Caco-2 (cell line): ENCODE measurements at regions not wholly inside any gene's neighbourhood (a gene's known extent, or its start where the extent isn't known, plus 50 kb on each side); places are given as distances from the start of the nearest gene placed in this dataset.

Experiments
- BruUV-seq: library from RNA; stranded (reverse); fragments of 400-500 nt; replicated peaks from 2 replicates; lab custom pipeline; 2021; lab: Mats Ljungman, UMichigan
- CTCF ChIA-PET: fragments of 300-600 bp; sonication (Branson Sonifier 250); formaldehyde crosslinking; loops from one replicate; lab custom pipeline; 2022; ENCODE audit warnings: antibody characterized with exemption; lab: Charles Lee
- POLR2A ChIA-PET: fragments of 300-600 bp; sonication (Branson Sonifier 250); formaldehyde crosslinking; loops from one replicate; lab custom pipeline; 2022; ENCODE audit warnings: antibody characterized with exemption; lab: Charles Lee
- DNase-seq, 2 experiments: peaks; one replicate each; pipeline versions ENCODE4 v3.0.0 to v3.0.0-alpha.2; 2020 to 2022
- H3K27me3 ChIP-seq: replicated peaks from 2 replicates; pipeline ENCODE4 v1.6.0; 2011; ENCODE audit warnings: low read length; ENCODE audit not compliant: control insufficient read depth, insufficient read depth
- H3K36me3 ChIP-seq: 2 replicates; pipeline ENCODE4 v1.5.1; 2011; ENCODE audit warnings: low read length; ENCODE audit not compliant: control insufficient read depth, insufficient read depth
- H3K4me1 ChIP-seq: fragments of 250-450 bp; sonication (Bioruptor Pico); 2 replicates; pipeline ENCODE4 v1.5.1; 2020; ENCODE audit warnings: mild to moderate bottlenecking
- H3K4me3 ChIP-seq: 2 replicates; pipeline ENCODE4 v1.5.1; 2011; ENCODE audit warnings: low read depth, mild to moderate bottlenecking, control low read depth, low read length
- H3K9me3 ChIP-seq: fragments of 250-450 bp; sonication (Bioruptor Pico); 2 replicates; pipeline ENCODE4 v1.5.1; 2020; ENCODE audit warnings: mild to moderate bottlenecking, moderate library complexity
- H3K27ac Mint-ChIP-seq: one replicate; pipeline ENCODE4 v1.8.0; 2022; ENCODE audit warnings: mixed read lengths; ENCODE audit not compliant: unreplicated experiment
- H3K27me3 Mint-ChIP-seq: one replicate; pipeline ENCODE4 v1.8.0; 2022; ENCODE audit warnings: mixed read lengths; ENCODE audit not compliant: insufficient read depth, unreplicated experiment
- H3K36me3 Mint-ChIP-seq: one replicate; pipeline ENCODE4 v1.8.0; 2022; ENCODE audit warnings: mild to moderate bottlenecking, mixed read lengths; ENCODE audit not compliant: insufficient read depth, unreplicated experiment
- H3K4me1 Mint-ChIP-seq: one replicate; pipeline ENCODE4 v1.8.0; 2022; ENCODE audit warnings: low read depth, mixed read lengths; ENCODE audit not compliant: unreplicated experiment
- H3K4me3 Mint-ChIP-seq: one replicate; pipeline ENCODE4 v1.8.0; 2022; ENCODE audit warnings: mild to moderate bottlenecking, moderate library complexity, mixed read lengths; ENCODE audit not compliant: unreplicated experiment
- H3K9me3 Mint-ChIP-seq: one replicate; pipeline ENCODE4 v1.8.0; 2022; ENCODE audit warnings: mixed read lengths; ENCODE audit not compliant: unreplicated experiment
- CTCF ChIP-seq, 2 experiments: fragments of 200-600 bp in 1 of 2; IDR thresholded peaks; 1 replicate in 1 of 2; 2 replicates in 1 of 2; pipeline versions ENCODE4 v1.5.1 to v1.8.0; 2011 to 2022; ENCODE audit warnings: antibody characterized with exemption in 1 of 2, control low read depth in 1 of 2, inconsistent platforms in 1 of 2, low read depth in 1 of 2, low read length in 1 of 2, mild to moderate bottlenecking in 1 of 2, moderate library complexity in 1 of 2; ENCODE audit not compliant: insufficient read depth in 1 of 2, severe bottlenecking in 1 of 2, unreplicated experiment in 1 of 2
- intact Hi-C: fragments of 100-400 bp; cut with micrococcal nuclease; formaldehyde crosslinking; loops from one replicate; pipeline ENCODE4 v1.10.0; 2022; ENCODE audit not compliant: unreplicated experiment

- H3K4me1 Mint-ChIP-seq, result peaks cover 2% of the 10 kb centered on the region
- POLR2A ChIA-PET, result no interaction called here
- intact Hi-C loops, result no loop called here
These were observed 74.1 kb upstream of the PREP start for GRCh38 chr6:105476978-105477377.

GRCh38 chr6:105474234-105474633, 71.4 kb upstream of the PREP start:
- Mint-ChIP-seq H3K27ac (no peak overlapping the region), H3K27me3 (no peaks in the 10 kb centered on the region)
- intact Hi-C loops, result loop anchor here (5.0 kb wide), 1 partner anchor 42 kb away; no protein-coding TSS in a partner anchor

More at GRCh38 chr6:105476978-105477377, 74.1 kb upstream of the PREP start:
- no peaks in the 10 kb centered on the region for H3K27me3 ChIP-seq
- Mint-ChIP-seq H3K4me3 (no peak overlapping the region), H3K27me3 (no peaks in the 10 kb centered on the region), H3K9me3 (peaks cover 12% of the 10 kb centered on the region), H3K27ac (no peak overlapping the region), H3K36me3 (no peaks in the 10 kb centered on the region)
- peaks cover 7% of the 10 kb centered on the region for H3K9me3 ChIP-seq
- CTCF ChIA-PET, result no interaction called here
- no peak overlapping the region for H3K4me3 ChIP-seq
- BruUV-seq, result no TSS peak
- TF ChIP-seq CTCF (IDR thresholded peaks at IDR 0.05; ENCODE audit: insufficient read depth in 1 of 2, low read depth in 1 of 2, low read length in 1 of 2, severe bottlenecking in 1 of 2, unreplicated experiment in 1 of 2), result no peak
- no peak for DNase-seq
- no peaks in the 10 kb centered on the region for H3K36me3 ChIP-seq
- H3K4me1 ChIP-seq, result no peaks in the 10 kb centered on the region

GRCh38 chr6:105469946-105470345, 67.1 kb upstream of the PREP start:
- H3K36me3 Mint-ChIP-seq, result no peaks in the 10 kb centered on the region
- POLR2A ChIA-PET, result no interaction called here
- DNase-seq, result peak; percentile 45 to 61

More at GRCh38 chr6:105474234-105474633, 71.4 kb upstream of the PREP start:
- no peaks in the 10 kb centered on the region for H3K36me3 Mint-ChIP-seq
- H3K4me3 ChIP-seq, result no peak overlapping the region
- ChIA-PET POLR2A (no interaction called here), CTCF (no interaction called here)
- no peak overlapping the region for H3K4me3 Mint-ChIP-seq
- no peaks in the 10 kb centered on the region for H3K36me3 ChIP-seq
- BruUV-seq, result no TSS peak
- no peak for TF ChIP-seq CTCF (IDR thresholded peaks at IDR 0.05; ENCODE audit: insufficient read depth in 1 of 2, low read depth in 1 of 2, low read length in 1 of 2, severe bottlenecking in 1 of 2, unreplicated experiment in 1 of 2)
- no peaks in the 10 kb centered on the region for H3K27me3 ChIP-seq
- H3K9me3 ChIP-seq, result peaks cover 7% of the 10 kb centered on the region
- DNase-seq, result no peak
- H3K4me1 ChIP-seq, result peaks cover 4% of the 10 kb centered on the region; the same call in 1 of the 2 replicates
- H3K9me3 Mint-ChIP-seq, result peaks cover 12% of the 10 kb centered on the region
- H3K4me1 Mint-ChIP-seq, result peaks cover 7% of the 10 kb centered on the region

More at GRCh38 chr6:105469946-105470345, 67.1 kb upstream of the PREP start:
- H3K27me3 ChIP-seq, result no peaks in the 10 kb centered on the region
- H3K4me1 ChIP-seq, result peaks cover 4% of the 10 kb centered on the region; the same call in 1 of the 2 replicates
- CTCF ChIA-PET, result no interaction called here
- Mint-ChIP-seq H3K27me3 (no peaks in the 10 kb centered on the region), H3K9me3 (peaks cover 22% of the 10 kb centered on the region), H3K27ac (no peak overlapping the region), H3K4me1 (peaks cover 7% of the 10 kb centered on the region), H3K4me3 (no peak overlapping the region)
- no TSS peak for BruUV-seq
- no peak overlapping the region for H3K4me3 ChIP-seq
- intact Hi-C loops, result loop anchor here (5.0 kb wide), 1 partner anchor 38 kb away; no protein-coding TSS in a partner anchor
- TF ChIP-seq CTCF (IDR thresholded peaks at IDR 0.05; ENCODE audit: insufficient read depth in 1 of 2, low read depth in 1 of 2, low read length in 1 of 2, severe bottlenecking in 1 of 2, unreplicated experiment in 1 of 2), result no peak
- H3K36me3 ChIP-seq, result no peaks in the 10 kb centered on the region
- H3K9me3 ChIP-seq, result no peaks in the 10 kb centered on the region
